Tibial nerve (tissue), 4 donors: ENCODE measurements at regions not wholly inside any gene's neighbourhood (a gene's known extent, or its start where the extent isn't known, plus 50 kb on each side); places are given as distances from the start of the nearest gene placed in this dataset.

ENCODE experiments used
- DNase-seq, 2 donors: peaks; one replicate each; pipeline ENCODE4 v3.0.0-alpha.2; 2019; ENCODE audit warnings: low spot score in 2 of 2
- H3K27ac ChIP-seq, 4 donors: fragments of 200-600 bp; sonication (generic) in 3 of 4; one replicate each; pipeline ENCODE4 v1.5.1; 2017 to 2019; ENCODE audit warnings: mild to moderate bottlenecking in 1 of 4
- H3K27me3 ChIP-seq, 2 donors: fragments of 200-600 bp; sonication (generic) in 1 of 2; one replicate each; pipeline versions ENCODE4 v1.5.1 to v1.6.0; 2017 to 2019
- H3K36me3 ChIP-seq, 3 donors: fragments of 200-600 bp; sonication (generic); one replicate each; pipeline ENCODE4 v1.5.1; 2018 to 2019
- H3K4me1 ChIP-seq, 4 donors: fragments of 200-600 bp; sonication (generic) in 3 of 4; one replicate each; pipeline ENCODE4 v1.5.1; 2017 to 2019
- H3K4me3 ChIP-seq, 4 donors: fragments of 200-600 bp; sonication (generic) in 3 of 4; one replicate each; pipeline ENCODE4 v1.5.1; 2017 to 2019; ENCODE audit warnings: mild to moderate bottlenecking in 1 of 4, moderate library complexity in 1 of 4
- H3K9me3 ChIP-seq, 4 donors: fragments of 200-600 bp; sonication (generic) in 3 of 4; one replicate each; pipeline ENCODE4 v1.5.1; 2017 to 2019
- EP300 ChIP-seq, 2 donors: sonication (generic); formaldehyde crosslinking; IDR thresholded peaks; one replicate each; pipeline ENCODE4 v1.6.1; 2017; ENCODE audit warnings: antibody characterized with exemption in 2 of 2, mild to moderate bottlenecking in 1 of 2
- POLR2A ChIP-seq, 2 donors: fragments of 450-650 bp; IDR thresholded peaks; one replicate each; pipeline ENCODE4 v1.6.1; 2017; ENCODE audit warnings: antibody characterized with exemption in 2 of 2, mild to moderate bottlenecking in 2 of 2, moderate library complexity in 2 of 2
- WGBS, 2 donors: methylation state at CpG; one replicate each; pipeline ENCODE4 v1.1.5; 2018; 5-methylcytosine and 5-hydroxymethylcytosine counted together
- TF ChIP-seq, protein P1 (sequence below), 5 experiments: fragments of 200-600 bp in 3 of 5; fragments of 450-650 bp in 2 of 5; sonication (generic) in 3 of 5; IDR thresholded peaks; one replicate each; pipeline ENCODE4 v1.5.1; 2016 to 2019; ENCODE audit warnings: antibody characterized with exemption in 5 of 5, mild to moderate bottlenecking in 3 of 5, moderate library complexity in 2 of 5

GRCh38 chr7:8353991-8354390, 79.4 kb upstream of the NXPH1 start:
- no peaks in the 10 kb centered on the region for H3K9me3 ChIP-seq
- H3K36me3 ChIP-seq: no peaks in the 10 kb centered on the region
- TF ChIP-seq POLR2A (IDR thresholded peaks at IDR 0.05): no peak
- TF ChIP-seq, protein P1, sequence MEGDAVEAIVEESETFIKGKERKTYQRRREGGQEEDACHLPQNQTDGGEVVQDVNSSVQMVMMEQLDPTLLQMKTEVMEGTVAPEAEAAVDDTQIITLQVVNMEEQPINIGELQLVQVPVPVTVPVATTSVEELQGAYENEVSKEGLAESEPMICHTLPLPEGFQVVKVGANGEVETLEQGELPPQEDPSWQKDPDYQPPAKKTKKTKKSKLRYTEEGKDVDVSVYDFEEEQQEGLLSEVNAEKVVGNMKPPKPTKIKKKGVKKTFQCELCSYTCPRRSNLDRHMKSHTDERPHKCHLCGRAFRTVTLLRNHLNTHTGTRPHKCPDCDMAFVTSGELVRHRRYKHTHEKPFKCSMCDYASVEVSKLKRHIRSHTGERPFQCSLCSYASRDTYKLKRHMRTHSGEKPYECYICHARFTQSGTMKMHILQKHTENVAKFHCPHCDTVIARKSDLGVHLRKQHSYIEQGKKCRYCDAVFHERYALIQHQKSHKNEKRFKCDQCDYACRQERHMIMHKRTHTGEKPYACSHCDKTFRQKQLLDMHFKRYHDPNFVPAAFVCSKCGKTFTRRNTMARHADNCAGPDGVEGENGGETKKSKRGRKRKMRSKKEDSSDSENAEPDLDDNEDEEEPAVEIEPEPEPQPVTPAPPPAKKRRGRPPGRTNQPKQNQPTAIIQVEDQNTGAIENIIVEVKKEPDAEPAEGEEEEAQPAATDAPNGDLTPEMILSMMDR (IDR thresholded peaks at IDR 0.05): no peak
- TF ChIP-seq EP300 (IDR thresholded peaks at IDR 0.05): no peak
- H3K4me3 ChIP-seq: no peak overlapping the region
- H3K27me3 ChIP-seq: no peaks in the 10 kb centered on the region
- DNase-seq: no peak
- WGBS, 2 donors: 95 to 98% methylated on average over 2 of the region's 2 CpGs
- no peaks in the 10 kb centered on the region for H3K4me1 ChIP-seq
- no peak overlapping the region for H3K27ac ChIP-seq

DNA sequence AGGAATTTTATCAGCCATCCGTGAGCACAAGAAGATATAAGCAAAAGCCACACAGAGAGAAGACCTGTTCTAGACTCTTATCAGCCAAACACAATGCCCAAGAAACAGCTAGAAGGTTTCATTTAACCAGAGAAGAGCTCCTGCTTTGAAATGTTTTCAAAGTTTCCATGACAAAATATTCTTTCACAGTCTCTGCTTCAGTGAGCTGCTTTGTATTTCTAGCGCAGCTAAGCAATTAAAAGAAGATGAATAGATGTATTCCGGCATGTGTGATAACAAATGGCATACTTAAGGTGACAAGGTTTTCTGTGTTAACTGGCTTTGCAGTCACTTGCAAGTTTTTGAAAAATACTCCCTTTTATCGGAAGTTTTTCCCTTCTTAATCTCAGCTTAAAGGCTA, 78.9 kb upstream of the NXPH1 start:
- DNase-seq: no peak
- no peak for TF ChIP-seq EP300 (IDR thresholded peaks at IDR 0.05)
- TF ChIP-seq, protein P1 (IDR thresholded peaks at IDR 0.05): no peak
- no peak for TF ChIP-seq POLR2A (IDR thresholded peaks at IDR 0.05)
- Histone ChIP-seq H3K27me3 (no peaks in the 10 kb centered on the region), H3K27ac (no peak overlapping the region), H3K9me3 (no peaks in the 10 kb centered on the region), H3K36me3 (no peaks in the 10 kb centered on the region), H3K4me1 (no peaks in the 10 kb centered on the region), H3K4me3 (no peak overlapping the region)
- WGBS, 2 donors: 69 to 70% methylated on average over 4 of the region's 4 CpGs

- 54 to 62% methylated on average over 3 of the region's 3 CpGs for WGBS, 2 donors
- no peak for DNase-seq
- H3K27ac ChIP-seq: no peak overlapping the region
- no peak overlapping the region for H3K4me3 ChIP-seq
- no peaks in the 10 kb centered on the region for H3K36me3 ChIP-seq
- TF ChIP-seq POLR2A (IDR thresholded peaks at IDR 0.05) (no peak), EP300 (IDR thresholded peaks at IDR 0.05) (no peak)
- TF ChIP-seq, protein P1 (IDR thresholded peaks at IDR 0.05): no peak
- H3K4me1 ChIP-seq: no peaks in the 10 kb centered on the region
- no peaks in the 10 kb centered on the region for H3K27me3 ChIP-seq
- H3K9me3 ChIP-seq: no peaks in the 10 kb centered on the region
Measured at GRCh38 chr7:8356071-8356470, 77.3 kb upstream of the NXPH1 start.

DNA sequence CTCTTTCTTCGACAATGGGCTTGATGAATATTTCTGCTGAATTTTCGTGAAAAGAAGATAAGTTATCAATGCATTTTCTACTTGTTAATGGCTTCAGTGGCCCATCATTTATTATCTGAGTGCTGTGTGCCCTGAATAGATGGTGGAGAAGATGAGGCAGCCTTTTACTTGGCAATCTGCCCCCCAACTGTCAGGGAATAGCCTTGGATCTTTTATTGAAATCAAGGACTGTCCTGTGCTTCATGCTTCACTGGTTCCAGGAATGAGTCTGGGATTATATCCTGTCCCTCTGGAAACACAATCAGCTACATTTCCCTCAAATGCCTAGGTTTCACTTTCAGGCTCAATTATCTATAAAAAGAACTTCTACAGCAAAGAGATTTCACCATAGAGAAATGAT, 75.9 kb upstream of the NXPH1 start:
- Histone ChIP-seq H3K36me3 (no peaks in the 10 kb centered on the region), H3K27me3 (no peaks in the 10 kb centered on the region), H3K4me1 (no peaks in the 10 kb centered on the region), H3K27ac (no peak overlapping the region), H3K4me3 (no peak overlapping the region), H3K9me3 (no peaks in the 10 kb centered on the region)
- 81 to 83% methylated on average over 2 of the region's 2 CpGs for WGBS, 2 donors
- TF ChIP-seq EP300 (IDR thresholded peaks at IDR 0.05) (no peak), POLR2A (IDR thresholded peaks at IDR 0.05) (no peak)
- TF ChIP-seq, protein P1 (IDR thresholded peaks at IDR 0.05): no peak
- no peak for DNase-seq

DNA sequence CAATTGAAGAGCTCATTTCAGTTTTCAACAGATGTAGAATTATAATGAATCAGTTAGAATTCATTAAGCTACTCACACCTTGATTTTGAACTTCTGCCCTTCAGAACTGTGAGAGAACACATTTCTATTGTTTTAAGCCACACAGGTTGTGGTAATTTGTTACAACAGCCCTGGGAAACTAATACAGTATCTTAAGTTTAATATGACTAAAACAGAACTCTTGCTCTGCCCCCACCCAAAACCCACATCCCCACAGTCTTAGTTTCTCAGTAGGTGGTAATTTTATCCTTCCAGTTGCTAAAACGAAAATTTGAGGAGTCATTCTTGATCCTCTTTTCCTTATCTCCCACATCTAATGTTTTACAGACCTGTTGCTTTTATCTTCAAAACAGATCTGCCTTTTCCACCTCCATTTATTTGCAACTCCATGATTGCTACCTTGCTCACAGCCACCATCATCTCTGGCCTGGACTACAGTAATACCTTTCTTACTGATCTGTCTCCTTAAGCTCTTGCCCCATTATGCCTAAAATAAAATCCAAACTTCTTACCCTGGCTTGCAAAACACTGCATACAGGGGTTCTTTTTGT, 72.8 kb upstream of the NXPH1 start:
- DNase-seq: no peak
- Histone ChIP-seq H3K4me1 (no peaks in the 10 kb centered on the region), H3K27me3 (no peaks in the 10 kb centered on the region), H3K36me3 (no peaks in the 10 kb centered on the region), H3K4me3 (no peak overlapping the region), H3K27ac (no peak overlapping the region), H3K9me3 (no peaks in the 10 kb centered on the region)
- 21 to 31% methylated on average over 1 of the region's 1 CpG for WGBS, 2 donors
- no peak for TF ChIP-seq EP300 (IDR thresholded peaks at IDR 0.05)
- TF ChIP-seq, protein P1 (IDR thresholded peaks at IDR 0.05): no peak
- TF ChIP-seq POLR2A (IDR thresholded peaks at IDR 0.05): no peak
